ENCODE measurements at regions not wholly inside any gene's neighbourhood (a gene's known extent, or its start where the extent isn't known, plus 50 kb on each side); places are given as distances from the start of the nearest gene placed in this dataset.

GRCh38 chr2:164060031-164060430 is 324.2 kb upstream of the FIGN start:
- Histone ChIP-seq H3K36me3 (ENCODE audit: insufficient read depth, low read length) (no peaks in the 10 kb centered on the region), H3K27me3 (ENCODE audit: control insufficient read depth in 1 of 2, insufficient read depth in 2 of 2, low read length in 2 of 2) (no peaks in the 10 kb centered on the region), H3K4me3 (ENCODE audit: low read length) (no peak overlapping the region), H3K4me1 (ENCODE audit: insufficient read depth, low read length) (no peaks in the 10 kb centered on the region), H3K9me3 (ENCODE audit: control insufficient read depth in 1 of 2, insufficient read depth in 1 of 2, low read length in 2 of 2) (no peaks in the 10 kb centered on the region), H3K27ac (ENCODE audit: low read depth in 1 of 2, low read length in 2 of 2) (no peak overlapping the region)
- Mint-ChIP-seq H3K36me3 (ENCODE audit: low read depth) (no peaks in the 10 kb centered on the region), H3K27ac (no peak overlapping the region), H3K4me3 (no peak overlapping the region), H3K27me3 (no peaks in the 10 kb centered on the region), H3K4me1 (ENCODE audit: low read depth) (no peaks in the 10 kb centered on the region), H3K9me3 (no peaks in the 10 kb centered on the region)
- ChIA-PET CTCF (no interaction called here), POLR2A (no interaction called here)
- no peak for TF ChIP-seq CTCF (IDR thresholded peaks at IDR 0.05)
- ATAC-seq (ENCODE audit: poor library complexity) (no peak), DNase-seq (no peak)
- intact Hi-C loops (cut with DNase I, micrococcal nuclease) = no loop called here

DNA sequence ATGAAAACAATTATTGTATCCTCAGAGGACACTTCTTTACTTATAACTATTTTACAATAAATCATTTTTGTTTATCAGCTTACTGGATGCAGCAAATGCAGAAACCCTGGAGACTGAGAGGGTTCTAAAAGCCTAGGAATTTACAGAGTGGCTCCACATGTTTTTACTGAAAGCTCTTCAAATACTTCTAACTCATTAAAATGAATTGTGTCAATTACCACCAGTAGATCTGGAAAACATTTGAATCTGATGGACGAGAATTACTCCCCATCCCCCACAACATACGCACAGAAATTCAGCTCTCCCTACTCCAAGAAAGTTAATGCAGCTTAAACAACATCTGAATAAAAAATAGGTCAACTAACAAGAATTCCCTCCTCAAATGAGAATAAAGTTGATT is 319.8 kb upstream of the FIGN start:
- ATAC-seq (ENCODE audit: poor library complexity) = no peak
- intact Hi-C loops (cut with DNase I, micrococcal nuclease) = no loop called here
- CTCF ChIA-PET = no interaction called here

GRCh38 chr2:164054651-164055050 is 318.8 kb upstream of the FIGN start:
- no peaks in the 10 kb centered on the region for H3K27me3 Mint-ChIP-seq
- ATAC-seq (ENCODE audit: poor library complexity) = no peak
- Histone ChIP-seq H3K36me3 (ENCODE audit: insufficient read depth, low read length) (no peaks in the 10 kb centered on the region), H3K27me3 (ENCODE audit: control insufficient read depth in 1 of 2, insufficient read depth in 2 of 2, low read length in 2 of 2) (no peaks in the 10 kb centered on the region), H3K9me3 (ENCODE audit: control insufficient read depth in 1 of 2, insufficient read depth in 1 of 2, low read length in 2 of 2) (peaks cover 0 to under 1% of the 10 kb centered on the region in 2 experiments), H3K4me1 (ENCODE audit: insufficient read depth, low read length) (no peaks in the 10 kb centered on the region), H3K27ac (ENCODE audit: low read depth in 1 of 2, low read length in 2 of 2) (no peak overlapping the region), H3K4me3 (ENCODE audit: low read length) (no peak overlapping the region)
- H3K27ac Mint-ChIP-seq = no peak overlapping the region
- intact Hi-C loops (cut with DNase I, micrococcal nuclease) = no loop called here
- no peak for TF ChIP-seq CTCF (IDR thresholded peaks at IDR 0.05)
- no peak overlapping the region for H3K4me3 Mint-ChIP-seq
- POLR2A ChIA-PET = no interaction called here
- CTCF ChIA-PET = no interaction called here
- H3K9me3 Mint-ChIP-seq = no peaks in the 10 kb centered on the region
- no peaks in the 10 kb centered on the region for H3K36me3 Mint-ChIP-seq (ENCODE audit: low read depth)
- DNase-seq = no peak
- H3K4me1 Mint-ChIP-seq (ENCODE audit: low read depth) = no peaks in the 10 kb centered on the region

More for the DNA sequence above, 319.8 kb upstream of the FIGN start:
- Histone ChIP-seq H3K9me3 (ENCODE audit: control insufficient read depth in 1 of 2, insufficient read depth in 1 of 2, low read length in 2 of 2) (no peaks in the 10 kb centered on the region), H3K4me1 (ENCODE audit: insufficient read depth, low read length) (no peaks in the 10 kb centered on the region), H3K36me3 (ENCODE audit: insufficient read depth, low read length) (no peaks in the 10 kb centered on the region), H3K27me3 (ENCODE audit: control insufficient read depth in 1 of 2, insufficient read depth in 2 of 2, low read length in 2 of 2) (no peaks in the 10 kb centered on the region), H3K4me3 (ENCODE audit: low read length) (no peak overlapping the region), H3K27ac (ENCODE audit: low read depth in 1 of 2, low read length in 2 of 2) (no peak overlapping the region)
- Mint-ChIP-seq H3K4me1 (ENCODE audit: low read depth) (no peaks in the 10 kb centered on the region), H3K9me3 (no peaks in the 10 kb centered on the region), H3K27me3 (no peaks in the 10 kb centered on the region), H3K4me3 (no peak overlapping the region), H3K27ac (no peak overlapping the region), H3K36me3 (ENCODE audit: low read depth) (no peaks in the 10 kb centered on the region)
- POLR2A ChIA-PET = no interaction called here
- no peak for TF ChIP-seq CTCF (IDR thresholded peaks at IDR 0.05)
- DNase-seq = no peak
